SK-N-SH (cell line): ENCODE measurements at regions not wholly inside any gene's neighbourhood (a gene's known extent, or its start where the extent isn't known, plus 50 kb on each side); places are given as distances from the start of the nearest gene placed in this dataset.

Experiments
- CTCF ChIA-PET: fragments of 300-600, 350-600 bp; formaldehyde crosslinking; extraction: SDS; loops from one replicate; lab custom pipeline; 2021; lab: Yijun Ruan, JAX
- POLR2A ChIA-PET: fragments of 350-600 bp; sonication (Branson Sonifier 250); formaldehyde crosslinking; extraction: SDS; loops from one replicate; lab custom pipeline; 2020; ENCODE audit warnings: antibody characterized with exemption, inconsistent platforms; lab: Yijun Ruan, JAX
- DNase-seq: peaks from one replicate; pipeline ENCODE4 v3.0.0; 2012
- H2AFZ ChIP-seq: fragments of 200-600 bp; sonication (generic); 2 replicates; pipeline ENCODE4 v1.8.1; 2016; ENCODE audit warnings: antibody characterized with exemption, mild to moderate bottlenecking, low read depth
- H3F3A ChIP-seq: fragments of 200-600 bp; sonication (generic); replicated peaks from 2 replicates; pipeline ENCODE3; 2016; ENCODE audit warnings: antibody characterized with exemption, mild to moderate bottlenecking; ENCODE audit not compliant: insufficient read depth
- H3K27ac ChIP-seq, 2 experiments: fragments of 200-500 bp in 1 of 2; fragments of 200-600 bp in 1 of 2; sonication (Bioruptor generic) in 1 of 2; sonication (generic), shearing (Covaris generic) in 1 of 2; 2 replicates each; pipeline versions ENCODE4 v1.5.1 to v1.6.1; 2014 to 2016; ENCODE audit warnings: low read depth in 2 of 2, inconsistent platforms in 1 of 2, low read length in 1 of 2, mild to moderate bottlenecking in 1 of 2, mixed read lengths in 1 of 2
- H3K27me3 ChIP-seq: fragments of 200-600 bp; sonication (generic), shearing (Covaris generic); 2 replicates; pipeline ENCODE4 v1.6.1; 2016; ENCODE audit warnings: mixed run types; ENCODE audit not compliant: insufficient read depth
- H3K36me3 ChIP-seq, 2 experiments: fragments of 200-500 bp in 1 of 2; fragments of 200-600 bp in 1 of 2; sonication (Bioruptor generic) in 1 of 2; sonication (generic) in 1 of 2; replicated peaks in 1 of 2; 2 replicates each; pipeline versions ENCODE3 to v1.5.1; 2014 to 2016; ENCODE audit warnings: low read length in 1 of 2, mild to moderate bottlenecking in 1 of 2; ENCODE audit not compliant: insufficient read depth in 2 of 2, control insufficient read depth in 1 of 2
- H3K4me1 ChIP-seq, 2 experiments: fragments of 200-500 bp in 1 of 2; fragments of 200-600 bp in 1 of 2; sonication (Bioruptor generic) in 1 of 2; sonication (generic), shearing (Covaris generic) in 1 of 2; 2 replicates each; pipeline versions ENCODE4 v1.5.1 to v1.6.1; 2014 to 2016; ENCODE audit warnings: low read depth in 1 of 2, low read length in 1 of 2, mixed run types in 1 of 2; ENCODE audit not compliant: insufficient read depth in 2 of 2, control insufficient read depth in 1 of 2
- H3K4me2 ChIP-seq: fragments of 200-600 bp; sonication (generic), shearing (Covaris generic); 2 replicates; pipeline ENCODE4 v1.6.1; 2017; ENCODE audit warnings: mixed run types
- H3K4me3 ChIP-seq, 2 experiments: fragments of 200-500 bp in 1 of 2; fragments of 200-600 bp in 1 of 2; sonication (Bioruptor generic) in 1 of 2; sonication (generic), shearing (Covaris generic) in 1 of 2; 2 replicates each; pipeline versions ENCODE4 v1.5.1 to v1.8.1; 2014 to 2016; ENCODE audit warnings: low read depth in 2 of 2, inconsistent platforms in 1 of 2, low read length in 1 of 2, mild to moderate bottlenecking in 1 of 2, mixed read lengths in 1 of 2, moderate library complexity in 1 of 2
- H3K79me2 ChIP-seq: fragments of 200-600 bp; sonication (generic); 2 replicates; pipeline ENCODE4 v1.8.1; 2017; ENCODE audit warnings: mild to moderate bottlenecking; ENCODE audit not compliant: insufficient read depth
- H3K9ac ChIP-seq: fragments of 200-600 bp; sonication (generic); 2 replicates; pipeline ENCODE4 v1.6.1; 2017; ENCODE audit warnings: mixed run types
- H3K9me2 ChIP-seq: fragments of 200-600 bp; sonication (generic); 2 replicates; pipeline ENCODE4 v1.6.1; 2017; ENCODE audit warnings: mixed run types
- H3K9me3 ChIP-seq: fragments of 200-600 bp; sonication (generic); 2 replicates; pipeline ENCODE4 v1.6.1; 2017; ENCODE audit warnings: mixed run types, mild to moderate bottlenecking, moderate library complexity
- H4K20me1 ChIP-seq: fragments of 200-600 bp; sonication (generic); 2 replicates; pipeline ENCODE4 v1.6.1; 2017; ENCODE audit warnings: mild to moderate bottlenecking, mixed run types; ENCODE audit not compliant: insufficient read depth
- CTCF ChIP-seq: fragments of 200-600 bp; sonication (generic); IDR thresholded peaks from 2 replicates; pipeline ENCODE4 v1.6.1; 2017; ENCODE audit warnings: antibody characterized with exemption, mild to moderate bottlenecking, moderate library complexity
- ELF1 ChIP-seq: IDR thresholded peaks from 2 replicates; pipeline ENCODE4 v1.4.0; 2012
- EP300 ChIP-seq, 2 experiments: IDR thresholded peaks; 2 replicates each; pipeline versions ENCODE4 v1.4.0 to v1.6.1; 2012; ENCODE audit warnings: borderline replicate concordance in 1 of 2, low read depth in 1 of 2, low read length in 1 of 2
- GATA2 ChIP-seq: sonication (generic); formaldehyde crosslinking; IDR thresholded peaks from 2 replicates; pipeline ENCODE4 v1.5.0; 2020; ENCODE audit warnings: mild to moderate bottlenecking, missing genetic modification reagents
- MXI1 ChIP-seq: IDR thresholded peaks from 2 replicates; pipeline ENCODE4 v1.6.1; 2012; ENCODE audit warnings: mild to moderate bottlenecking, low read depth, low read length, improper control_type of control experiment
- RAD21 ChIP-seq: IDR thresholded peaks from 2 replicates; pipeline ENCODE4 v1.6.1; 2012; ENCODE audit warnings: mild to moderate bottlenecking, low read length
- SMC3 ChIP-seq: IDR thresholded peaks from 2 replicates; pipeline ENCODE4 v1.6.1; 2012; ENCODE audit warnings: low read depth, low read length, improper control_type of control experiment
- TAF1 ChIP-seq: IDR thresholded peaks from 2 replicates; pipeline ENCODE4 v1.6.1; 2012; ENCODE audit warnings: low read depth, mild to moderate bottlenecking, low read length, moderate library complexity, borderline replicate concordance
- WGBS: methylation state at CpG from one replicate; pipeline ENCODE4 v1.1.6; 2017; ENCODE audit warnings: low lambda C conversion rate; 5-methylcytosine and 5-hydroxymethylcytosine counted together
- TF ChIP-seq, protein P1 (sequence below): IDR thresholded peaks from 2 replicates; pipeline ENCODE4; 2012
- TF ChIP-seq, protein P2 (sequence below): IDR thresholded peaks from 2 replicates; pipeline ENCODE4 v1.4.0; 2012; ENCODE audit warnings: low read depth

DNA sequence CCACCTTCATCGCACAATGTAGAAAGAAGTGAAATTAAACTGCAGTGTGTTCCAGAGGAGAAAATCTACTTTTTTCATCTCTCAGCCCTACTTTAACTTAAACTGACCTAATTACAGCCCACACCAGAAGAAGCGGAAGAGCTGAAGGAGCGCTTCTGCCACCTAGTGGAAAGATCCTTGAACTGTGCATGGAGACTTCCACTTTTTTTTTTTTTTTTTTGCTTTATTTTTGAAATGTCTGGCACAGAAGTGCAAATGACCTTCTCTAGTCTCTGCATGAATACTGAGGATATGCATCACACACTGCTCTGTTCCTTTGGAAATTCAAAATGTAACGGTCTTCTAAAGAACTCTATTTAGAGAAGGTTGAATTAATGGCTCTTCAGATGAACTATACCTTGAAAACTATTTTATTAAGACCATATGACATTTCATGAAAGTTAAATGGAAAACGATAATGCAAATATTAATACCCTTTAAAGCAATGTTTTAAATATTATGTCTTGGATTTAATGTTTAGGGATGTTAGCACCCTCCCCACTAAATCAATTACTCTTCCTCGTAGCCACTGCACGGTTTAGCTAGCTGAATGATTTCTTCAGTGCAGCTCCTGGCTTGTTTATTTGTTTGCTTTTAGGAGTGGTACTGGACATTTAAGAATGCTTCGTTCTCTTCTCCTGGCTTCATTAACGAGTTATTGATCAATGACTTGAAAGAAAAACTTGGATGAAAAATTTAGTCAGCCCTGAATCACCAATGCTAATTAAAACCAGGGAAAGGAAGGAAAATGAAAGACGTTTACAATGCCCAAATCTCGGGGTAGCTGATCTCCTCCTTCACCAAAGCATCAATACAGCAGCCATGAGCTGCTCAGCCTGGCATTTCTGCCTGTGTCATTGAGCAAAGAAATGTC lies 569.6 kb upstream of the GJE1 start:
- DNase-seq = peak; percentile 55
- POLR2A ChIA-PET = no interaction called here
- CTCF ChIA-PET = interaction anchor here (0.6 to 2.0 kb wide), 10 partner anchors 9 to 166 kb away, joined by 3 to 9 read pairs (median 4); no protein-coding TSS in a partner anchor
- H2AFZ ChIP-seq = peak overlapping the region; percentile 95
- peak overlapping the region; percentile 80 to 86; a peak in 3 of 4 replicates for H3K27ac ChIP-seq
- no peaks in the 10 kb centered on the region for H3K9me2 ChIP-seq
- TF ChIP-seq SMC3 (peak; percentile 64), RAD21 (peak; percentile 79), MXI1 (no peak), TAF1 (0 out of 2 replicates have a peak, but pooled peaks have one; percentile 26), CTCF (peak; percentile 89)
- TF ChIP-seq, protein P1, sequence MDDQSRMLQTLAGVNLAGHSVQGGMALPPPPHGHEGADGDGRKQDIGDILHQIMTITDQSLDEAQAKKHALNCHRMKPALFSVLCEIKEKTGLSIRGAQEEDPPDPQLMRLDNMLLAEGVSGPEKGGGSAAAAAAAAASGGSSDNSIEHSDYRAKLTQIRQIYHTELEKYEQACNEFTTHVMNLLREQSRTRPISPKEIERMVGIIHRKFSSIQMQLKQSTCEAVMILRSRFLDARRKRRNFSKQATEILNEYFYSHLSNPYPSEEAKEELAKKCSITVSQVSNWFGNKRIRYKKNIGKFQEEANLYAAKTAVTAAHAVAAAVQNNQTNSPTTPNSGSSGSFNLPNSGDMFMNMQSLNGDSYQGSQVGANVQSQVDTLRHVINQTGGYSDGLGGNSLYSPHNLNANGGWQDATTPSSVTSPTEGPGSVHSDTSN = no peak
- WGBS = 8% methylated on average over 11 of the region's 11 CpGs
- peak overlapping the region; percentile 62 for H3K4me2 ChIP-seq
- H3K4me3 ChIP-seq = peak overlapping the region; percentile 29 to 42; a peak in 2 of 4 replicates
- peaks cover 5 to 21% of the 10 kb centered on the region in 2 experiments; a peak in 3 of 4 replicates for H3K4me1 ChIP-seq
- no peaks in the 10 kb centered on the region for H3K79me2 ChIP-seq
- no peaks in the 10 kb centered on the region for H3K27me3 ChIP-seq
- no peaks in the 10 kb centered on the region for H4K20me1 ChIP-seq
- H3K36me3 ChIP-seq = no peaks in the 10 kb centered on the region
- peak overlapping the region; percentile 55; the same call in 1 of the 2 replicates for H3K9ac ChIP-seq
- peaks cover 8% of the 10 kb centered on the region for H3F3A ChIP-seq
- no peaks in the 10 kb centered on the region for H3K9me3 ChIP-seq

- peaks cover 8% of the 10 kb centered on the region for H3F3A ChIP-seq
- no peaks in the 10 kb centered on the region for H3K9me2 ChIP-seq
- peak overlapping the region; percentile 62 for H3K4me2 ChIP-seq
- H3K4me3 ChIP-seq = peak overlapping the region; percentile 29 to 42; a peak in 2 of 4 replicates
- H3K36me3 ChIP-seq = no peaks in the 10 kb centered on the region
- ChIA-PET POLR2A (no interaction called here), CTCF (interaction anchor here (0.6 to 2.0 kb wide), 8 partner anchors 8 to 167 kb away, joined by 3 to 8 read pairs (median 4); no protein-coding TSS in a partner anchor)
- H3K9ac ChIP-seq = peak overlapping the region; percentile 55
- no peaks in the 10 kb centered on the region for H3K79me2 ChIP-seq
- 18% methylated on average over 15 of the region's 15 CpGs for WGBS
- H2AFZ ChIP-seq = peak overlapping the region; percentile 95
- DNase-seq = peak; percentile 2
- H3K9me3 ChIP-seq = no peaks in the 10 kb centered on the region
- H4K20me1 ChIP-seq = no peaks in the 10 kb centered on the region
- TF ChIP-seq, protein P2, sequence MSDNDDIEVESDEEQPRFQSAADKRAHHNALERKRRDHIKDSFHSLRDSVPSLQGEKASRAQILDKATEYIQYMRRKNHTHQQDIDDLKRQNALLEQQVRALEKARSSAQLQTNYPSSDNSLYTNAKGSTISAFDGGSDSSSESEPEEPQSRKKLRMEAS = no peak
- no peak for TF ChIP-seq ELF1
- TF ChIP-seq GATA2 (CRISPR knock-in tag) = no peak
- no peak for TF ChIP-seq TAF1
- TF ChIP-seq EP300 (IDR thresholded peaks at IDR 0.05; ENCODE audit: borderline replicate concordance in 1 of 2, low read depth in 1 of 2, low read length in 1 of 2) = no peak
- TF ChIP-seq, all 33 proteins: peak for 0
- peaks cover 5 to 21% of the 10 kb centered on the region in 2 experiments; a peak in 3 of 4 replicates for H3K4me1 ChIP-seq
- peak overlapping the region; percentile 80 to 86 for H3K27ac ChIP-seq
- H3K27me3 ChIP-seq = no peaks in the 10 kb centered on the region
Observed at GRCh38 chr6:141562186-141562811, 570.4 kb upstream of the GJE1 start.
